RPMI7951 (cell line): ENCODE measurements at regions not wholly inside any gene's neighbourhood (a gene's known extent, or its start where the extent isn't known, plus 50 kb on each side); places are given as distances from the start of the nearest gene placed in this dataset.

Experiments used
- DNase-seq: peaks from one replicate; pipeline ENCODE4 v3.0.0-alpha.2; 2012; ENCODE audit warnings: low read depth

- DNase-seq: no peak
These were observed 108.4 kb downstream of the LSM3 start for GRCh38 chr3:14286887-14287500.

DNA sequence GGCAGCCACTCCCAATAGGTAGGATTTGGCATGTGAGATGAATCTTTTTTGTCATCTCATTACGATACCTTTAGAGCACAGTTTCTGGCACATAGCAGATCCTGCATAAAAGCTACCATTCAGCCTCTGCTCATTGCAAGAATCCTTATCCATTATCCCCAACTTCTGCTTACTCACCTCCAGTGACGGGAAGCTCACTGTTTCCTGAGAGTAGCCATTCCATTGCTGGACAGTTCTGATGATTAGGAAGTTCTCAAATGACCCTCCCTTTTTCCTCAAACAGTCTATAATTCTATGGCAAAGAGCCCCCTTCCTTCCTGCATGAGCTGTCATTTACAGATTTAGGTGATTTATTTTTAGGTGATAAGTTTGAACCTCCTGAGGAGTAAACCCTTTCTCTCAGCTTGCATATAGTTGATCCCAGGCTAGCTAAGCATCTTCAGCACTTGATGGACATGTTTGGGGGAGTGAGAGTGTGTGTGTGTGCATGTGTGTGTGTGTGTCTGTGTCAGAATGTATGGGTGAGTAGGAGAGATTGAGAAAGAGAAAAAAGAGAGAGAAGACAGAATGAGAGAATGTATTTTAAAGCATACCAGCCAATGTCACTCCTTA lies 109.7 kb downstream of the LSM3 start:
- DNase-seq: no peak

GRCh38 chr3:14288833-14289451 lies 110.3 kb downstream of the LSM3 start:
- DNase-seq: no peak

DNA sequence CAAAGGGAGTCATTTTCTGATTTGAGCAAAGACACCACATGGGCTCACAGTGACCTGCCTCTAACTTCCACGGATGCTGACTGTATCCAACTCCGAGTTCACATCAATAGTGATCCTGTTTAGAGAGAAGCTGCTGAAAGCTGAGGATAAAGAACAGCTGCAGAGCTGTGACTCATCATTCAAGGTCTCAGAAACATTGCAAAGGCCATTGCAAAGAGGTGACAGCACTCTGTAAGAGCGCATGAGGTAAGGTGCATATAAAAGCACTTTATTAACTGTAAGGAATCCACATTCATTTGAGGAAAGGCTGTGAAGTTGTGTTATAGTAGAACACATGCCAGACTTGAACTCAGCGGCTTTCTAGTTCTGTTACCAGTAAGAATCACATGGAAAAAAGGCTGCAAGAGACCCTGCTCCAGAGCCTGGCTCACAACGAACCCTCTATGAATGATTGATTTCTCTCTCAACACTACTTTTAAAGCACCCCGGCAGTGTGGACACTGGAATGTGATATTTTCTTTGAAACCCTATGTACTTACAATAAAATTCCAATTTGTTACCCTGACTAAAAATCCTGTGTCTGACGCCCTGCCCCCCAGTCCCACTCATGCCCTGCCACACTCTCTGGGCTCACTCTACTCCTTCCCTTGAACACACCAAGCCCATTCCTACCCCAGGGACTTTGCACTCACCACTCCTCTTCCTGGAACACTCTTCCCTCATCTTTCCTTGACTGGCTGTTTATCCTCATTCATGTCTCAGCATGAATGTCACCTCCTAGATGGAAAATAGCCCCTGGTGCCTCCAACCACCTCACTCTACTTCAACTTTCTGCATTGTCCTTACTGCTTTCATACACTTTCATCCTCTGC lies 111.2 kb downstream of the LSM3 start:
- DNase-seq: peak; percentile 80

DNA sequence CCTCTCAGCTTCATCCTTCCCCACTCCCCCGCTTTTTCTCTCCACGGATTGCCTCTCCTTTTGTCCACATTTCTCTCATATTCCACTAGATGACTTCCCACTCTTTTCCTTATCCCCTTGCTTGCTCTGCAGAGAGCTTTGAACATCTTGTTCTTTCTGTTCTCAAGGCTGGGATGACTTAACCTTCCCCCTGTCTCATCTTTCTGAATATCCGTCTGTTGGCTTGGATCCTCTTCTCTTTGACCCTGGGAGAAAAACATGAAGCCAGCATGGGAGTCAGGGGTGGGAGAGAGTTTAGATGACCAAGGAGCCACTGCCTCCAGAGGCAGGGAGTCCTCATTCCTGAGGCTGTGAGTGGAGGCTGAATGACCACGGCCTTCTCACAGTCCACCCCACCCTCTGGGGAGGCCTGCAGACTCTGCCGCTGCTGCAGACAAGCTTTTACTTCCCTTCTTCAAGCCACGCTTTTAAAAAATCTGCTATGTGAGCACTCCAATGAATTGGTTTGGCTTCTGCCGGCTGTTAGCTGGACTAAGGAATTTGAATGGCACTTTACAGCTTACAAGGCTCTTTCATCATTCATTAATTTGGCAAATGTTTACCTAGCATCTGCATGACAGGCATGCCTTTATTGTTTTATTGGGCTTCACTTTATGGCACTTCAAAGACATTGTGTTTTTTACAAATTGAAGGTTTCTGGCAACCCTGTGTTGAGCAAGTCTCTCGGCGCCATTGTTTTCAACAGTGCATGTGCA lies 111.6 kb upstream of the SLC6A6 start:
- DNase-seq: no peak

- no peak for DNase-seq
These were observed 107.4 kb upstream of the SLC6A6 start for GRCh38 chr3:14295037-14295436.

GRCh38 chr3:14295801-14296200 lies 106.6 kb upstream of the SLC6A6 start:
- DNase-seq: no peak

DNA sequence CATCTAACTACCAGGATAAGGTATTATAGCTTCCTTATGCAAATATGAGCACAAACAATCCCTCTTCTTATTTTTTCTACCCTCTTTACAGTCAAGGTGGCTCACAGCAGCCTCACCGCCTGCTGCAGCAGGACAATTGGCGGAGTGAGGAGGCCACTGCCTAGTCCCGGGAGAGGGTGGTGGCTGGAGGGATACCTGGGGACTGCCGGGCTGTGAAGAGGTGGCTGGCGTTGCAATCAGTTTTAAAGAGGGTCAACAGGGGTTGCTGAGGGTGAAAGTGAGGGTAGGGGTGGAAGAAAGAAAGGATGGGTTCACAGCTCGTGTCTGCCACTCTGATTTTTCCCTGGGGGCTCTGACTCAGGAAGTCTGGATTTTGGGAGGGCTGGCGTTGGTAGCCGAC lies 105.1 kb upstream of the SLC6A6 start:
- no peak for DNase-seq

DNA sequence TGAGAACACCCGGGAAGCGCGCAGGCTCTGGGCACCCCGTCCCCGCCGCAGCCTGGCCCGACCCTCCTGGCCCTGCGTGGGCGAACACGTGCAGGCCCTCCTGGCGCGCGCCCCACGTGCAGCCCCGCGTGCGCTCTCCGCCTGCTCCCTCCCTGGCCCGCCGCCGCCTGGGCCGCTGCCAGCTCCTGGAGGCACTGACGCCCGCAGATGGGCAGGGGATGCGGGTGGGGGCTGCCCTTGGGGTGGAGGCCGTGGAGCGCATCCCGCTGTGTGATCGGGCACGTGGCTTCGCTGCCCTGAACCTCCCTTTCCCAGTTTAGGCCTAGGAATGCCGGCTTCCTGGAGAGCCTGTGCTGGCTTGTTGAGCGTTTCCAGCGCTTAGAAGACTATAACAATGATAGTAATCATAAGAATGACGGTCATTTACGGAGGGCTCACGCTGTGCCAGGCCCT lies 104.6 kb upstream of the SLC6A6 start:
- DNase-seq: no peak

GRCh38 chr3:14298442-14298841 lies 104.0 kb upstream of the SLC6A6 start:
- no peak for DNase-seq

DNA sequence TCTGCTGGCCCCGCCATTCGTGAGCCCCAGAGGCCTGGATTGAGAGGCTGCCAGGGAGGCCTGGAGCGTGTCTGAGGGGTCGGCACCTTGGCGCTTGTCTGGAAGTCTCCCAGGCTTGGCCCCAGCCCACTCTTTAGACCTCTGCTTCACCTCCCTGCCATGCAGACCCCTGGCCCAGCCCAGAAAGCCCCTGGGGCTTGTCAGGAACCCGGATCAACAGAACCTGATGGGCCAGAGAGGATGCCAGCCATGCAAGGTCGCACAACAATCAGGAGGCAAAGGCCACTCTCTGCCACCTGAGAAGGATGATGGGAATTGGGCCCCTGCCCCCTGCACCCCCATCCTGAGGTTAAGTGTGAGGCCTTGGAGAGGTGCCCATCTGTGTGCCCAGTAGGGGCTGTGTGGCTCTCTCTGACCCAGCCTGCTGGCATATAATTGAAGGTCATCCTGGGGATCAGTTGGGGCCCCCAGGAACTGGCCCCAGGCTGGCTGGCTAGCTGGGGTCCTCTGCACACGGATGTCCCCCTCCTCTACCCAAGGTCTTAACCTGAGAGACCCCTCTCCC lies 103.3 kb upstream of the SLC6A6 start:
- no peak for DNase-seq

DNA sequence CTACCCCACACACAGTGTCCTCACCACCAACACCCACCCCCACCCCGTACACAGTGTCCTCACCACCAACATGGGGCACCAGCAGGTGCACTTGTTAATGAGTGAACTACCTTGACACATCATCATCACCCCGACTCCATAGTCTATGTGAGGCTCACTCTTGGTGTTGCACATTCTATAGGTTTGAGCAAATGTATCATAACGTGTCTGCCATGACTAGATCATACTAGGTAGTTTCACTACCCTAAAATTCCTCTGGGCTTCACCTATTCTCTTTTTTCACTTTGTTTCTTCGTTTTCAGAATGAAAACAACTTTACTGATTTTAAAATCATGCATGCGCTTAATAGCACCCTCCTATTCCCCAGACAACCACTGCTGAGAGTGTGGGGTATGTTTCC lies 102.6 kb upstream of the SLC6A6 start:
- no peak for DNase-seq

GRCh38 chr3:14300721-14301399 lies 101.5 kb upstream of the SLC6A6 start:
- DNase-seq: no peak

GRCh38 chr3:14301558-14301957 lies 100.8 kb upstream of the SLC6A6 start:
- peak; percentile 42 for DNase-seq

DNA sequence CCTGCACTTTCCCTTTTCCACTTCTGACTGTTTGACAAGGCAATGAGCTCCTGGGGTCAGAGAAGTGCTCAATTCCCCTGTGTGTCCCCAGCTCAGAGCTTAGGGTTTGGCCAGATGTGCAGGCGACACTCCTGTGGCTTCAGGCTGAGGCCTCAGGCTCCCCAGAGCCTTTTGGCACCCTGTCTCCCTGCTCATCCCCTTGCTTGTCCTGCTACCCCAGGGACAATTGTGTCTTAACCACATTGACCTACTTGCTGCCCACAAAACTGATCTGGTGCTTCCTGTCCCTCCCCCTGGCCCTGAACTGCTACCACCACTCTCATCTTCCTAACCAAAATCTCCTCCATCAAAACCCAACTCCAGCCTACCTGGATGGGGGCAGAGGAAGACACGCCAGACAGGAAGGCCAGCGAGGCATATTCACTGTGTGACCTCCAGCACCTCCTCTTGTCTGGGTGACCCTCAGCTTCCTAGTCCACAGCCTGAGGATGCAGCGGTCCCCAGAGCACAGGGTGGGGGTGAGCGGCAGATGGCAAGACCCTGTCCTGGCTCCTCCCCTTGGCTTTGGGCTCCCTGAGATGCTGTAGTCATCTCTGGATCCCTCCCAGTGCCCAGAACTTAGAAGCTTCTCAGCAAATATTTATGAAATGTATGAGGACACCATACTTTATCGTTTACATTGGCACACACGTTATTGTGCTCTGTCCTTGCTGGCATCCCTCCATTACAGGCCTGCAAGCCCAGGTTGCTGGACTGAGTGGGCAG lies 98.9 kb upstream of the SLC6A6 start:
- no peak for DNase-seq

DNA sequence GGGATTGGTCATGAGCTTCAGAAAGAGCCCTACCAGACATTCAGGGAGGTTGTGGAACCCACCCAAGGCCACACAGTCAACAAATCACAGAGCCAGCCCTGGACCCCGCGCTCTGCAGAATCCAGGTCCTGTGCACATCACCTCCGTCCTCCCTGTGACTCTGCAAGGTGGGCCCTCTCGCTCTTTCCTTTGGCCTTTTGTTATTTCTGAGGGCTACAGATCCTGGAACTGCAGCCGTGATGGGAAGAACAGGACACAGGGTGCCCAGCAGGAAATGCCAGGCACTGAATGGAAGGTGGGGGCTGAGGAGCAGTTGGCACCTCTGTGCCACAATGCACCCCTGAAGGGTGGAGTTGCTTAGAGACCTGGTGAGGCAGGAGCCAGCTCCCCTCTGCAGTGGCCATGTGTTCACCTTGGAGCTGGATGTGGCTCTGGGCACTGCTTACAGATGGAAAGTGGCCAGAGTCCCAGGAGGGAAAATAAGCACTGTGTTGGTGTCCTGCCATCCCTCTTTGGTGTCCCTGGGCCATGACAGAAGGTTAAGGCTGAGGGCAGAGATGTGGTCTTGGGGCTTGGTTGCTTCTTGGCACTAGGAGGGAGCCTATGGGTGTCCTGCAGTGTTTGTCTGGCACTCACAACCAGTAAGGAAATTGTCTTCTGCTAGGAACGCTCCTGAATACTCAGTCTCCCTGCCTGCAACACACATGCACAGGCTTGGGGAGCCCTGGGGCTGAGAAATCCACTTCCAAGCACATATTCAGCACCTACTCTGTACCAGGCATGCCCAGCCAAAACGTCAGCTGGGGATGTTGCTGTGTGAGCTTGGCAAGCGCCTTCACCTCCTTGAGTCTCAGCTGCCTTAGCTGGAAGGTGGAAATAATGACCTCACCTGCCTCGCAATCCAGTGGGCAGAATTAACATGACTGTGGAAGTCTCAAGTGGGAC lies 98.0 kb upstream of the SLC6A6 start:
- no peak for DNase-seq

DNA sequence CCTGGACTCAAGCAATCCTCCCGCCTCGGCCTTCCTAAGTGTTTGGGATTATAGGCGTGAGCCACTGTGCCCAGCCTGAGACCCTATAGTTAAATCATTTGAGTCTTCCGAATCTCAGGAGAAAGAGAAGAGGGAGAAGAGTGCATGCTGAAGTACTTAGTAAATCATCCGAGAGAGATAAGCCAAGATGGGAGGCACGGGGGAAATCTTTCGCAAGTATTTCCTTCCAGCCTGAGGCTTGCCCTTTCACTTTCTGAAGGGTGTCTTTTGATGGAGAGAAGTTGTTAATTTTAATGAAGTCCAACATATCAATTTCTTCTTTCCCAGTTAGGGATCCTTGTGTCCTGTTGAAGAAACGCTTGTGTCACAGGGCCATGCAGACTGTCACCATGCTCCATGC lies 97.1 kb upstream of the SLC6A6 start:
- DNase-seq: no peak

- DNase-seq: no peak
These were observed 96.3 kb upstream of the SLC6A6 start for GRCh38 chr3:14306142-14306541.
